Heart left ventricle (tissue), 13 donors: ENCODE measurements at regions not wholly inside any gene's neighbourhood (a gene's known extent, or its start where the extent isn't known, plus 50 kb on each side); places are given as distances from the start of the nearest gene placed in this dataset.

Experiments used
- POLR2A ChIP-seq, 2 donors: fragments of 450-650 bp; IDR thresholded peaks; one replicate each; pipeline ENCODE4 v1.6.1; 2017; ENCODE audit warnings: antibody characterized with exemption in 2 of 2, mild to moderate bottlenecking in 2 of 2, moderate library complexity in 2 of 2
- TF ChIP-seq, protein P1 (sequence below), 12 donors: fragments of 200-600 bp; sonication (generic) in 4 of 12; IDR thresholded peaks; one replicate each; pipeline versions ENCODE4 v1.5.0 to v1.8.0; 2018 to 2022; ENCODE audit warnings: antibody characterized with exemption in 12 of 12, mild to moderate bottlenecking in 5 of 12
- donor health status: ischemic (EF 13 %, LVEDD 7.1; RV severe dilation, severe dysfunction).
- donor health status: DM: no; HTN: yes; CAD: no.
- donor health status: DM: no; HTN: no; CAD: no.
- donor health status: ischemic (EF 25% LVEDD 6.9; RV normal size, moderate dysfunction).
- donor health status: ischemic (EF 25% LVEDD 5.7; RV mildly dilated, moderate dysfunction).
- donor health status: ischemic (EF 35%, LVEDD 5.7; RV mildly dilated, moderate dysfunction).
- donor health status: nonischemic (EF 11% LVEDD 7.7; RV severe dilation, severe dysfunction).
- donor health status: DM: yes; HTN: yes; CAD: no.
- donor health status: PGD.
- donor health status: ischemic (EF 29% LVEDD 5.4; RV normal size, mild dysfunction).
- donor health status: nonischemic (EF 23%, LVEDD 6.1; RV moderate dilation, normal function).

DNA sequence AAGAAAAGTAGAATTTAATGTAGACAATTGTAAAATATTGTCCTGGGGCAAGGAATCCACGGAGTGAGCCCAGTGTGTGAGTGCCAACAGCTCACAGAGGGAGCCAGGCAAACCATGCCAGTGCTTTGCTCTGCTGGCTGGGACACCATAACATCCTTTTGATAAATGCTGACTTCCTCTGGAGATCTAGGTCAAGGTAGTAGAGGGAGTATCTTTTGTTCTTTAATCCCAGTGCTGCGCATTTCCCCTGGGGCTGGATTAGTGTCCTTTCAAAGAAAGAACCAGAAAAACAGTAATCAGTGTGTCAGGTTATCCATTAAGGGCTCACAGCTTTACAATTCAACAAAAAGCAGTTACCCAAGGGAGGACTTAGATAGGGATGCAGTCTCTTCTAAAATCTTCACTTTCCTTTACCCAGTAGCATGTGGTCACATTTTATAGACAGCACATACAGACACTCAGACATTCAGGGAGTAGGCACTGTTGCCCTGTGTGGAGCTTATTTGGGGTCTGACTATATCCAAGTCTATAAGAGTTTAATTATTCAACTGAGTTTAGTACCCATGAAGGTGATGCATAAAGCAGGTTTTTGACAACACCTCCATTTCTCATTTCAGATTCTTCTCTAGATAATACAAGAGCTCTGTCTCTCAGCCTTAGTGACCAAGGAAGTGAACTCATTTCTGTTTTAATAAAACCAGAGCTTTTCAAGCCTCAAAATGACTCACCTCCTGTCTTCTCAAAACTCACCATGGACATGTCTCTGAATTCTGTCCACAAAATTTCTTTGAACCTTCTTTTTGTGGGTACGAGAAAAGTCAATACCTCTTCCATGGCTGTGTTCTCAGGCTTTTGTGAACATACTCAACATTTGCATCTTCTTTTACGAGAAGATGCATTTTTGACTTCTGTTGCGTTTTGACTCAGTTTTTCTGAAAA lies 215.3 kb downstream of the BRINP2 start:
- TF ChIP-seq, protein P1, sequence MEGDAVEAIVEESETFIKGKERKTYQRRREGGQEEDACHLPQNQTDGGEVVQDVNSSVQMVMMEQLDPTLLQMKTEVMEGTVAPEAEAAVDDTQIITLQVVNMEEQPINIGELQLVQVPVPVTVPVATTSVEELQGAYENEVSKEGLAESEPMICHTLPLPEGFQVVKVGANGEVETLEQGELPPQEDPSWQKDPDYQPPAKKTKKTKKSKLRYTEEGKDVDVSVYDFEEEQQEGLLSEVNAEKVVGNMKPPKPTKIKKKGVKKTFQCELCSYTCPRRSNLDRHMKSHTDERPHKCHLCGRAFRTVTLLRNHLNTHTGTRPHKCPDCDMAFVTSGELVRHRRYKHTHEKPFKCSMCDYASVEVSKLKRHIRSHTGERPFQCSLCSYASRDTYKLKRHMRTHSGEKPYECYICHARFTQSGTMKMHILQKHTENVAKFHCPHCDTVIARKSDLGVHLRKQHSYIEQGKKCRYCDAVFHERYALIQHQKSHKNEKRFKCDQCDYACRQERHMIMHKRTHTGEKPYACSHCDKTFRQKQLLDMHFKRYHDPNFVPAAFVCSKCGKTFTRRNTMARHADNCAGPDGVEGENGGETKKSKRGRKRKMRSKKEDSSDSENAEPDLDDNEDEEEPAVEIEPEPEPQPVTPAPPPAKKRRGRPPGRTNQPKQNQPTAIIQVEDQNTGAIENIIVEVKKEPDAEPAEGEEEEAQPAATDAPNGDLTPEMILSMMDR (IDR thresholded peaks at IDR 0.05) = no peak
- TF ChIP-seq POLR2A (IDR thresholded peaks at IDR 0.05) = no peak
